Mammary epithelial cell (primary cell): ENCODE measurements at regions not wholly inside any gene's neighbourhood (a gene's known extent, or its start where the extent isn't known, plus 50 kb on each side); places are given as distances from the start of the nearest gene placed in this dataset.

Experiments used
- CTCF ChIP-seq, 2 donors: IDR thresholded peaks in 1 of 2; conservative IDR thresholded peaks in 1 of 2; 2 replicates each; pipeline ENCODE4 v1.5.1; 2011 to 2012; ENCODE audit warnings: inconsistent platforms in 2 of 2, low read length in 2 of 2, mild to moderate bottlenecking in 2 of 2, control low read depth in 1 of 2, low read depth in 1 of 2; ENCODE audit not compliant: insufficient read depth in 1 of 2; ENCODE audit errors: extremely low read depth in 1 of 2
- EZH2 ChIP-seq: IDR thresholded peaks from 2 replicates; pipeline ENCODE4 v1.6.1; 2012; ENCODE audit warnings: low read length, inconsistent platforms, borderline replicate concordance

GRCh38 chr22:47300698-47301405, 538.4 kb downstream of the TBC1D22A start:
- no peak for TF ChIP-seq CTCF (conservative IDR thresholded peaks at IDR 0.05 in 1 of 2, IDR thresholded peaks at IDR 0.05 in 1 of 2; ENCODE audit: extremely low read depth in 1 of 2, insufficient read depth in 1 of 2, low read depth in 1 of 2, low read length in 2 of 2)
- no peak for TF ChIP-seq EZH2
